ENCODE measurements at regions not wholly inside any gene's neighbourhood (a gene's known extent, or its start where the extent isn't known, plus 50 kb on each side); places are given as distances from the start of the nearest gene placed in this dataset.

DNA sequence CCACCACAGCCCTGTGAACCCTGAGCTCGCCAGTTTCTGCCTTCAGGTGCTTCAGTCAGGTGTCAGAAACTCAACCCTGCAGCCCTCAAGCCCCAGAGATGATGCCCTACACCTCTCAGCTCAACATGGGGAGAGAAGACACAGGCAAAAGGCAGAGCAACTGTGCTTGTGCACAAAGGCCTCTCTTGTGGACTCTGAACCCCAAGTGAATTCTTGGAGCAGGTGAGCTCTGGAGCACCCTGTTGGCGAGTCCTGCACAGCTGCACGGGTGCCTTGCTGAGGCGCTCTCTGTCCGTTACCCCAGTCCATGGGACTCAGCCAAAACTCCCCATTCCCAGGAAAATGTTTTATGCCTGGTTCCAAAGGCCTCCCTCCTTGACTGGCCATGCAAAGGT is 197.0 kb downstream of the KLF13 start:
- Histone ChIP-seq H3K27me3 (no peaks in the 10 kb centered on the region), H3K4me2 (no peak overlapping the region), H4K20me1 (ENCODE audit: insufficient read depth, poor library complexity, severe bottlenecking) (no peaks in the 10 kb centered on the region), H3K36me3 (replicated peaks; ENCODE audit: insufficient read depth, low read depth) (no peaks in the 10 kb centered on the region), H2AFZ (no peak overlapping the region), H3K27ac (no peak overlapping the region), H3K4me1 (ENCODE audit: insufficient read depth) (no peaks in the 10 kb centered on the region), H3K9me3 (ENCODE audit: low read depth) (no peaks in the 10 kb centered on the region), H3K9me2 (replicated peaks; ENCODE audit: insufficient read depth) (no peaks in the 10 kb centered on the region), H3K79me2 (no peaks in the 10 kb centered on the region), H3K4me3 (no peak overlapping the region)
- 92% methylated on average over 5 of the region's 5 CpGs for WGBS (ENCODE audit: low lambda C conversion rate, missing lambda C conversion rate)
- TF ChIP-seq EZH2 (IDR thresholded peaks at IDR 0.05; ENCODE audit: borderline replicate concordance) (no peak), EZH2phosphoT487 (IDR thresholded peaks at IDR 0.05; ENCODE audit: low read depth, severe bottlenecking, unreplicated experiment) (no peak)
- TF ChIP-seq, protein P1, sequence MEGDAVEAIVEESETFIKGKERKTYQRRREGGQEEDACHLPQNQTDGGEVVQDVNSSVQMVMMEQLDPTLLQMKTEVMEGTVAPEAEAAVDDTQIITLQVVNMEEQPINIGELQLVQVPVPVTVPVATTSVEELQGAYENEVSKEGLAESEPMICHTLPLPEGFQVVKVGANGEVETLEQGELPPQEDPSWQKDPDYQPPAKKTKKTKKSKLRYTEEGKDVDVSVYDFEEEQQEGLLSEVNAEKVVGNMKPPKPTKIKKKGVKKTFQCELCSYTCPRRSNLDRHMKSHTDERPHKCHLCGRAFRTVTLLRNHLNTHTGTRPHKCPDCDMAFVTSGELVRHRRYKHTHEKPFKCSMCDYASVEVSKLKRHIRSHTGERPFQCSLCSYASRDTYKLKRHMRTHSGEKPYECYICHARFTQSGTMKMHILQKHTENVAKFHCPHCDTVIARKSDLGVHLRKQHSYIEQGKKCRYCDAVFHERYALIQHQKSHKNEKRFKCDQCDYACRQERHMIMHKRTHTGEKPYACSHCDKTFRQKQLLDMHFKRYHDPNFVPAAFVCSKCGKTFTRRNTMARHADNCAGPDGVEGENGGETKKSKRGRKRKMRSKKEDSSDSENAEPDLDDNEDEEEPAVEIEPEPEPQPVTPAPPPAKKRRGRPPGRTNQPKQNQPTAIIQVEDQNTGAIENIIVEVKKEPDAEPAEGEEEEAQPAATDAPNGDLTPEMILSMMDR (IDR thresholded peaks at IDR 0.05; ENCODE audit: poor library complexity) = no peak
- DNase-seq (ENCODE audit: low spot score) = no peak

DNA sequence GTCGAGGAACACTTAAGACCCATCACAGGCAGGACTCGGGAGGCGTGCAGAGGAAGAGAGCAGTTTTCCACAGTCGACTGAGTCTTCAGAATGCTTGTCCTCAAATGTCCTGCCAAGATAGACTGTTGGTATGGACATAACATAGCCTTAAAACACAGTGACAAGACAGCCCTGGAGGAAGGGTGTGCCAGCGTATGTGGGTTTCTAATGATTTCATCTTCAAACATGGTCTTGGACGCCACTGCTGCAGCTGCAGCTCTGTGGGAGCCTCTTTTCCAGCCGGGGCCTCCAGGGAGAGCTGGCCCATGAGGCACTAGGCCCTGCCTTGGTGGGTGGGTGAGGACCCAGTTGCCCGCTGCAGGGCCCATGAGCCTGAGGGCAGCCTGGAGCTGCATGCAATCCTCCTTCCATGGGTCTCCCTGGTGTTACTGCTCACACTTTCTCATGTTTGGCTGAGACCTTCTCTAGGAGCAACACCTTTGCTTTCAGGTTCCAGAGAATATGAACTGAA is 198.6 kb downstream of the KLF13 start:
- H2AFZ ChIP-seq = no peak overlapping the region
- TF ChIP-seq, protein P1 (IDR thresholded peaks at IDR 0.05; ENCODE audit: poor library complexity) = no peak
- TF ChIP-seq EZH2 (IDR thresholded peaks at IDR 0.05; ENCODE audit: borderline replicate concordance) (no peak), EZH2phosphoT487 (IDR thresholded peaks at IDR 0.05; ENCODE audit: low read depth, severe bottlenecking, unreplicated experiment) (no peak)

DNA sequence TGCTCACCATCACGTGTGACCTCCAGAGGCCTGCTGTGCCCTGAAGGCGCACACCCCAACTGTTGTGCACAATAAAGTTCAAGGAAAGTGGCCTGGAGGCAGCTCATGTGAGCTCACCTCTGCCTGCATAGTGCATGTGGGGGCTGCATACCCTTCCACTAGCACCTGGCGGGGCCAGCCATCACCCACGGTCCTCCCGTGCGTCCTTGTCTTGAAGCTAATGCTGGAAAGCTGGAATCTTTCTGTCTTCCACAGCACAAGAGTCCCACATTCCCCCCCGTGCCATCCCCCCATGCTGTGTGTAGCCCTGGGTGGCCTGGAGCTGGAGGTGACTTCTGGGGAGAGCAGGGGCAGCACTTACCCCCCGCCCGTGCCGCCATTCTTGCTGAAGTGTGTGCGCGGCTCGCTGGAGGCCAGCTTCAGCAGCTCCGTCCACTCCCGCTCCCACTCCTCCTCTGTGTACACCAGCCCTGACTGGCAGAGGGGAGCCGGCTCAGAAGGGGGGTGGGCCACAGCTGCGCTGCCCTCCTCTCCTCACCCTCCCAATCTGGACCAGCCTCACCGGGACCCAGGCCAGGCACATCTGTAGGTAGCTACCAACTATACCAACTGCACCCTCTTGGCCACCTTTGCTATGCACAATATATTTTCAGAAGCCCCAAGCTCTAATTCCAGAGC is 199.5 kb downstream of the KLF13 start:
- Histone ChIP-seq H3K27ac (no peak overlapping the region), H3K4me1 (ENCODE audit: insufficient read depth) (no peaks in the 10 kb centered on the region), H3K36me3 (replicated peaks; ENCODE audit: insufficient read depth, low read depth) (no peaks in the 10 kb centered on the region), H3K4me2 (no peak overlapping the region), H3K9me2 (replicated peaks; ENCODE audit: insufficient read depth) (no peaks in the 10 kb centered on the region), H2AFZ (no peak overlapping the region), H3K79me2 (no peaks in the 10 kb centered on the region), H4K20me1 (ENCODE audit: insufficient read depth, poor library complexity, severe bottlenecking) (no peaks in the 10 kb centered on the region), H3K9me3 (ENCODE audit: low read depth) (no peaks in the 10 kb centered on the region), H3K27me3 (no peaks in the 10 kb centered on the region), H3K4me3 (no peak overlapping the region)
- TF ChIP-seq, protein P1 (IDR thresholded peaks at IDR 0.05; ENCODE audit: poor library complexity) = no peak
- no peak for TF ChIP-seq EZH2 (IDR thresholded peaks at IDR 0.05; ENCODE audit: borderline replicate concordance)
- TF ChIP-seq EZH2phosphoT487 (IDR thresholded peaks at IDR 0.05; ENCODE audit: low read depth, severe bottlenecking, unreplicated experiment) = no peak
- 93% methylated on average over 16 of the region's 18 CpGs for WGBS (ENCODE audit: low lambda C conversion rate, missing lambda C conversion rate)
- DNase-seq (ENCODE audit: low spot score) = no peak

More for the DNA sequence above, 198.6 kb downstream of the KLF13 start:
- H3K9me3 ChIP-seq (ENCODE audit: low read depth) = no peaks in the 10 kb centered on the region
- no peaks in the 10 kb centered on the region for H3K9me2 ChIP-seq (replicated peaks; ENCODE audit: insufficient read depth)
- 94% methylated on average over 8 of the region's 8 CpGs for WGBS (ENCODE audit: low lambda C conversion rate, missing lambda C conversion rate)
- no peak overlapping the region for H3K4me3 ChIP-seq
- no peaks in the 10 kb centered on the region for H4K20me1 ChIP-seq (ENCODE audit: insufficient read depth, poor library complexity, severe bottlenecking)
- H3K36me3 ChIP-seq (replicated peaks; ENCODE audit: insufficient read depth, low read depth) = no peaks in the 10 kb centered on the region
- DNase-seq (ENCODE audit: low spot score) = no peak
- H3K4me1 ChIP-seq (ENCODE audit: insufficient read depth) = no peaks in the 10 kb centered on the region
- H3K79me2 ChIP-seq = no peaks in the 10 kb centered on the region
- no peak overlapping the region for H3K27ac ChIP-seq
- no peaks in the 10 kb centered on the region for H3K27me3 ChIP-seq
- no peak overlapping the region for H3K4me2 ChIP-seq

Measured in hepatocyte (in vitro differentiated cells).